GM19035 (cell line): ENCODE measurements at regions not wholly inside any gene's neighbourhood (a gene's known extent, or its start where the extent isn't known, plus 50 kb on each side); places are given as distances from the start of the nearest gene placed in this dataset.

Experiments
- ATAC-seq: cut with Tn5 transposase; IDR thresholded peaks from one replicate; pipeline ENCODE4 v1.9.1; 2021; ENCODE audit not compliant: unreplicated experiment

DNA sequence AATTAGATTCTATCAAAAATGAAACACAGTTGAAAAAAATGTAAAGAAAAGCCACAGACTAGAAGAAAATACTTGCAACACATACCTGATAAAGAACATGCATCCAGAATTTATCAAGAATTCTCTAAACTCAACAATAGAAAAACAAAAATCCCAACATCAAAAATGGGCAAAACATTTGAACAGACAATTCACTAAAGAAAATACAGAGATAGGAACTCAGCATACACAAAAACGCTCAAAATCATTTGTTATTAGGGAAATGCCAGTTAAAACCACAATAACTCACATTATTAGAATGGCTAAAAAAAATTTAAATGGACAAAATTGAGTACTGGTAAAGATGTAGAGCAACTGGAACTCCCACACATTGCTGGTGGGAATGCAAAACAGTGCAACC lies 311.0 kb upstream of the PRDM1 start:
- no peak for ATAC-seq

DNA sequence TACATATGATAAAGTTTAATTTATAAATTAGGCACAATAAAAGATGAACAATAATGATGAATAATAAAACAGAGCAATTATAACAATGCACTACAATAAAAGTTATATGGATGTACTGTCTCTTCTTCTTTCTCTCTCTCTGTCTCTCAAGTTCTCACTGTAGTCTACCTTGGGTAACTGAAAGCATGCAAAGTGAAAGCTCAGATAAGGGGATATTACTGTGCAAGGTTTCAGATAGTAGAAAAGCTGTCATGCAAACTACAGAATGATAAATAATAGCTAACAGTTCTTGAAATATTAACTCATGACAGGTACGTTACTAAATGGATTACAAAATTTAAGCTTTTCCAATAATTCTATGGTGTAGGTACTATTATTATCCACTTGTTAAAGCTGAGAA lies 311.9 kb upstream of the PRDM1 start:
- no peak for ATAC-seq

DNA sequence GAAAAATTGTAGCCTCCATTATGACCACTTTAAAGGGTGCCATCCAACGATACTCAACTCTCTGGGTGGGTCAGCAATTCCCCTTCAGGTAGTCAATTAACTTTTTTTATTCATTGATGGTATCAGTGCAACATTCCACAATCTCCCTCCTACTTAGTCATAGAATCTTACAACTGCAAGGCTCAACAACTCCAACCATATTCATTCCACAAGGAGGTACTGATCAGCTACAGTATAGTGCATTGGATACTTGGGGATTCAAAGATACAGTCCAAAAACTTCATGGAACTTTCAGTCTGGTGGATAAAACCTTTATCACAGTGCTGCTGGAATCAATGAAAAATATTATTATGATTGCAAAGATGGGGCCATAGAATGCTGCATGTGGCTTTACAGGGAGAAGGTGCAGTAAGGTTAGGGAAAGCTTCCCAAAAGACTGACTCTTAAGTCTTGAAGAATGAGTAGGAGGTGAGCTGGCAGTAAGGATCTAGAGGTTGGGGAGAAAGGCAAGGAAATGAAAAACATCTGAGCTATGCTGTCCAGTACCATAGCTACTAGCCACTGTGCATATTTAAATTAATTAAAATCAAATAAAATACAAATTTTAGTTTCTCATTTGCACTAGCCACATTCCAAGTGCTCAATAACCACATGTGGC lies 314.7 kb upstream of the PRDM1 start:
- ATAC-seq: no peak

DNA sequence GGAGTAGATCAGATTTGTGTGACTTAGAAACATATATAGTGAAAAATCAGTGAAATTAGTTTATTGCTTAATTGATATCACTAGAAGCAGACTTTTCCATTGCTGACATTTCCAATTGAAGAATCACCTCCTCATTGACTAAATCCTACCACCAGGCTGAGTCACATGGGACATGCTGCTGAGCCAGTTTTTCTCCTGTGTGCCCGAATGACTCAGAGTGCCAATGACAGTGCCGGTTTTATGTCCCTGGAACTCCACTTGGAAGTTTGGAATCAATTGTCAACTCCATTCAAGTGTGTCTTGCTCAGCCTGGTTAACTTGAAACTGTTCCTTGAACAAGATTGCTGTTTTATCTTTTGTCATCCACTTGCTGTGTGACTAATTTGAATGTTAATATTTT lies 316.1 kb upstream of the PRDM1 start:
- no peak for ATAC-seq

DNA sequence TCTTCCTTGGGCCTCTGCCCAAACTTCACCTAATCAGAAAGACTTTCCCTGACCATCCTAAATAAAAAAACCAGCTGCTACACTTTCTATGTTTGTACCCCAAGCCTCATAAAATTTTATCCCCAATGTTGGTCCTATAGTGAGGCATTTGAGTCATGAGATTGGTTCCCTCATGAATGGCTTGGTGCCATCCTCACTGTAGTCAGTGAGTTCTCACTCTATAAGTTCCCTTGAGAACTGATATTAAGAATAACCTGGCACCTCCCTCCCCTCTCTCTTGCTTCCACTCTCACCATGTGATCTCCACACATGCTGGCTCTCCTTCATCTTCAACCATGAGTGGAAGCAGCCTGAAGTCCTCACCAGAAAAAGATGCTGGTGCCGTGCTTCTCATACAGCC lies 316.9 kb upstream of the PRDM1 start:
- no peak for ATAC-seq

DNA sequence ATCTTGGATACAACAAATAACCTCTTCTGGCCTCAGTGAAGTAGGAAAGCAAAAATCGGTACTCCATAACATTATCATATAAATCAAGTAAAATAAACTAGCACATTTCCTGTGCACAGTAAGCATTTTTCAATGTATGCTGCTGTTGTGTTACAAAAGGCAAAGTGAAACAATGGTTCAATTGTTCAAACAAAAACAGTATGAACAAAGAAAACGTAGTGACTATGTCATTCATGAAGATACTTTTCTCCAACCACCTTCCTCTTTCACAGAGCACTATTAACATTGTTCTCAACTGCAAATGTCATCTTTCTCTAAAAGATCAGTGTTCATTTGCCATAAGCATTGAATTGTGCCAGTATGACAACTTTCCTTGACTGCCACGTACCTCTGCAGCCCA lies 318.6 kb upstream of the PRDM1 start:
- ATAC-seq: no peak

DNA sequence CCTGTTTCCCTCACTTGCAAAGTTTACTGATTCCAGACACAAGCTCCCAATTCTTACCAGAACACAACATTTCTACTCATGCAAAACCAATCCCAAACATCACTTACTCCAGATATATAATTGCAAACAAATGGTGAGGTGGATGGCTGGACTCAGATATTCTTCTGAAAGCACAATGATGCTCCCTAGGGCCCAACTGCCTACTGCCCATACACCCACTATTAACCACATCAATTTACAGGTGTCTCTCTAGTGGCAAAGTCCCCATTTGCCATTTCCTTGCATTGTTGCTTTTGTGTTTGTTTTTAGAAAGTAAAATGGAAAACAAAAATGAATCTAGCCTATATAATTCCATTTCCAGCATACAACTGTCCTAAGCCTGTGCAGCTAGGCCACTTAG lies 320.9 kb upstream of the PRDM1 start:
- no peak for ATAC-seq

DNA sequence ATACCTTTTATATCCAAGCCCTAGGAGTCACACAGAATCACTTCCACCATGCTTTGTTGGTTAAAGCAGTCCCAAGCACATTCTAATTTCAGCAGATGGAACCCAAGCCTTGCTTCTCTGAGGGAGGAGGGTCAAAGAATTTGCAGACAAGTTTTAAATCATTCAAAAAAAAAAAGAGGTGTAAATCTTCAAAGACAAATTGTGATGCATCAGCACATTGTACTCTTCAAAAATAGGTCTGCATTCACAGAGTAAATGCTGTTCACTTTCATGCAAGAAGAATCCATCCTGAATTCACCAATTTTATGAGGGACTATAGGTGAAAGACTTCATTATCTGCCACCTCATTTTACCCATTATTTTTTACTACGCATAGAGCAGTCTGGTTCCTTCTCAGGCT lies 321.8 kb upstream of the PRDM1 start:
- ATAC-seq: no peak

DNA sequence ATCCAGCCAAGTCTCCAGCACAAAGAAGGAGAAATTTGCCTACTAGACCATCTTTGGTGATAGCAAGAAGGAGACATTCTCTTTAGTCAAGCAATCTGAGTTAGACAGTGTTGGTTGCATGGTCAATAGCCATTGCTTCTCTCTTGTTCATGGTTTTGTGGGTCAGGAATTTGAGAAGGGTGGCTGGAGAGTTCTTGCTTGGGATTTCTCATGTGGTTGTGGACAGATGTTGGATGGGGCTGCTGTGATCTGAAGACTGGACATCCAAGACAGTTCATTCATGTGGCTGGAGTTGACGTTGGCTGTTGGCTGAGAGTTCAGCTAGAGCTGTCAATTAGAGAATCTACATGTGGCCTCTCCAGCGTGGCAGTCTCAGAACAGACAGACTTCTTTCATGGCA lies 322.3 kb upstream of the PRDM1 start:
- ATAC-seq: no peak

DNA sequence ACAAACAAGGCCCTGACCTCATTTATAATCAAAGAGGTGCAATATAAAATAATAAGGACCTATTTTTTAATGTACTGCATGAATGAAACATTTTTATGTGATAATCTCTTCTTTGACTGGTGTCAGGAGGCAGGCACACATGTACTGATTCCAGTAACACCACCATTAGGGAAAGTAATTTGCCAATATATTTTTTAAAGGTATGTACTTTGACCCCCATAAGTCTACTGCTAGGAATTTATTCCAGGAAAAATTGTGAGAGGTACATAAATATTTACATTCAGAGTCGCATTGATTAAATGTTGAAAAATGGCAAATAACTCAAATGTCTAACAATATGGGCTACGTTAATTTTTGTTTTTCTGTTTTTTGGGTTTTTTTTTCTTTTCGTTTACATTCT lies 325.4 kb upstream of the PRDM1 start:
- ATAC-seq: no peak

DNA sequence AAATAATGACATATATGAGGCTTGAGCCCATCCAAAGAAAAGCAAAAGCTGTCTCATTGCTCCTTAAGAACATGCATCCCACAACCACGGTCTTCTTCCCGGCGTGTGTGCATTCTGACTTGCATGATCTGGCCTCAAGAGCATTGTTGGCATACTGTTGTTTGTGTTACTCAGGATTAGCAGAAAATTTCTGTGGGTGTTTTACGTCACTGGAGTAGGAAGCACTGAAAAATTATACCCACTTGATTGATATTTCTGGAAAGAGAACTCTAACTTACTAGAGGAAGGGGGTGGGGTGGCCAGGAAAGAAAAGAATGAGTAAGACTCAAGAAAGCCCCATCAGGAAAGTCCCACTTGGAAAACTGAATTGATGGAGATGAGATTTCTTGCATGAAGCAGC lies 326.2 kb upstream of the PRDM1 start:
- no peak for ATAC-seq

DNA sequence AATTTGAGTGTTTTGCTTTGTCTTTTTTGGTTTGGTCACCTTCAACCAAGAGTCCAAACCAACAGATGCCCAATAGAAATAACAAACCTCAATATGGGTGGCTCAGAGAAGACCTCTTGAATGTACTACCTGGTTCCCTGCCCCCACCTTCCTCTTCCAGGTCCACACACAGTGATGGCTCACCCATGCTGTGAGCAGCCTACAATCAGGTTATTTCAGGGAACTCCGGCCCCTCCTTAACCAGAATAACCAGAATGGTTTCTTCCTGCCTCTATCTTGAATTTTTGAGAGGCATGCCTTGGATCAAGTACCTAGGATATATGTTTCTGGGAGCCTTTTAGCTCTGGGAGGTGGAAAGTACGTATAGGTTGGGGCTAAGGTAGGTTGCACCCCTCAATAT lies 327.1 kb upstream of the PRDM1 start:
- no peak for ATAC-seq

DNA sequence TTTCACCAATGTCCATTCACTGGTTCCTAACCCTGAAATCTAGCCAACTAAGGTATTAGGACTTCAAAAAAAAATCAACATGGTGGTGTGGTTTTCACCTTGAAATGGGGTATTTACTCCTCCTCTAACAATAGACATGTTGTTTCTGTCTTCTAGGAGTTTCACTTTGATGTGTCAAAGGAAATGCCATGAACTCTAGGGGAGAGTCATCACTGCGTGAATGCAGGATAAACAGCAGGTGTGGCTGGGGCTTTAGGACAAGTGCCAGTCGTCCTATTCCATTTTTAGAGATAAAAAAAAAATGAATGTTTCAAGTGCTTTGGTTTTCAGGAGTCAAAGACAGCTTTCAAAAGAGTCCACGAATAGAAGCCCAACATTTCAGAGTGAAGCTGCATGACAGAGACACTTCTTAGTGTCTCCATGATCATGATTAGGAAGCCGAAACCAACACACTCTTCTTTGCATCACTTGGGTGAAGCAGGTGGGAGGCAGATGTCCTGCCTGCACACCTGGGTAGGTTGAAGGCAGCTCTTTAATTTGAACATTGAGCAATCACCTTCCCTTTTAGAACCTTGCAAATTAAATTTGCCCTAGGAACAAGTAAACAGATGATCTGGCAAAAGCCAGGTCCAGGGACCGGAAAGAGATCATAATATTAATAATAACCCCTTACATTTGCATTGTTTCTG lies 328.5 kb upstream of the PRDM1 start:
- peak; percentile 95 for ATAC-seq

DNA sequence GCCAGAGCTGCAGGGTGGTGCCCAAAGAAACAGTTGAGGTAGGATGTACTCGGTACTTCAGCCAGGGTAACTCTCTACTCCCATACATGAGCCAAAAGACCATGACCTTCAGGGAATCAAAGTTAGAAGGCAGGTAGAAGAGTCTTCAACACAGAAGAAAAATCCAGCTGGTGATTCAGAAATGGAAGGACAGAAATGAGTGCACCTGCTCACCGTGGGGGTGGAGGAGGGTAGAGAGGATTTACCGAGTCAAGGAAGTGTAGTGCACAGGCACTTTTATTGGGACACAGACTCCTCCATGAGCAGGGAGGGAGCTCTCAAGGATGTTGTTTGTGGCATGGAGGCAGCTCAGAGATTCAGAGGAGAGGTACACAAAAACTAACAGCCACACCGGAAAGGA lies 330.3 kb upstream of the PRDM1 start:
- no peak for ATAC-seq

DNA sequence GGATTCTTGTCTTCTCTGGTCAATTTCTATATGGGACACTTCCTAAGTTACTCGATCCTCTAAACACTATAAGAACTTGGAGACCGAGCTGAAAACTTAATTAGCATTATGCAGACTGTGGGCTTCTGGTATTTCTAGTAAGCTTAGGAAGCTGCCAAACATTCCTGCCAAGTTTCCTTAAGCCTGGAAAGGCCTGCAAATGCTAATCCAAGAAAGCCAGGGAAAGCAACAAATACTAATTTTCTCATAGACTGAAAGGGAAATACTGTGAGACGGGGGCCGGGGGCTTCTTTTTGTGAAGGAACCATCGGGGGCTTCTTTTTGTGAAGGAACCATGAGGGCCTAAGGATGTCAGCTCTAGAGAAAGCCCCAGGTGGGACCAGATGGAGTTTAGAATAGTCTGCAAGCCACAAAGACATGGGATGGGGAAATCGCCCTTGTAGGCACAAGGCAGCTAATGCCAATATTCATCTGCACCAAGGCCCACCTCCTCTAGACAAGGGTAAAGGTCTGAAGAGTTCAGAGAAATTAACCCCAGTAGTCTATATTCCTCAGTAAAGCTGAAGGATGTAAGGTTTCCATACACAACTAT lies 332.4 kb upstream of the PRDM1 start:
- no peak for ATAC-seq

DNA sequence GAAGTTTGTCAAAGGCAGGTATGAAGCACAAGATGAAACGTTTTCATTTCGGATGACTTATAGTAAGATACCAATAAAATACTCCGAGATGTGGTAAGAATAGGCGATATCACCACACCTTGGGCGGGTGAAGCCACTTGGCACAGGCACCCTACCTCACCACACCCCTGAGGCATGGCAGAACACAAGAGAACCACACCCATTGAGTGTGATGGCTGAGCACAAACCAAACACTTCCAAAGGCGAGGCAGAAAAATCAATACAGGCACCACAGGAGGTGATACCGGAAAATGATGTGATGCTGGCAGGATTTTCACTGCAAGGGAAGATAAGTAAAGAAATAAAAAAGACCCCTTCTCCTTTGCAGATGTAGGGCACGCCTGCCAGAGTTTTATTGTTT lies 332.9 kb upstream of the PRDM1 start:
- ATAC-seq: no peak

DNA sequence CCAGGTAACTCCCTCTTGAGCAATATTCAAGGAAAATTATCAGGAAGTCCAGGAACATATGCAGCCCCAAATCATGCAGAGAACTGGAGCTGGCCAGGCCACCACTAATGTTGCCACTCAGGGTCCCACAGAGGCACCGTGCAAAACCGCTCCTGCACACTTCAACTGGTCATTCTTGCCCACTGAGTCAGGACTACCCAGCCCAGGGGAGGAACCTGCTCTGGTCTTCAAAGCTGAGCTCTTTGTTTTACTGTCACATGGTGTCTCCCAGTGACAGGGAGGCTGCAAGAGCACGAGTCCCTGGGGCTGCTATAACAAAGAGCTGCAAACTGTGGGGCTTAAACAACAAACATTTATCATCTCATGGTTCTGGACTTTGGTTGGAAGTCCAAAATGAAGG lies 336.0 kb upstream of the PRDM1 start:
- ATAC-seq: no peak

DNA sequence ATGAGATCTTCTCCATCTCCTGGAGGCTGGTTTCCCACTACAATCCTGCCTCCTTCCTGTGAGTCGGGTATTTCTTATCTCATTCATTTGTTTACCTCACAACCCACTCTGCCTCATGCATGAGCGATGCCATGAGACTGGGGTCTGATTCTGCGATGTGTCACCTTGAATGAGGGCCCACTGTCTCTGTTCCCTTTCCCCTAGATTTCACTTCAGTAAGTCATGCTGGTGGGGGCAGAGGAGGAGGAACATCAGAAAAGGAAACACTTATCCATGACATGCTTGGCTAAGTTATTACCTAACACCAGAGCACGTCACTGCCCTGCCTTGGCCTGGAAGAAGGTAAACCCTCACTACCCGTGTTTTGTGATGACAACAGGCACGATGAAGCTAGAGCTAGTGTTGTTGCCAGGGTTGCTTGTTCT lies 337.4 kb upstream of the PRDM1 start:
- ATAC-seq: no peak

DNA sequence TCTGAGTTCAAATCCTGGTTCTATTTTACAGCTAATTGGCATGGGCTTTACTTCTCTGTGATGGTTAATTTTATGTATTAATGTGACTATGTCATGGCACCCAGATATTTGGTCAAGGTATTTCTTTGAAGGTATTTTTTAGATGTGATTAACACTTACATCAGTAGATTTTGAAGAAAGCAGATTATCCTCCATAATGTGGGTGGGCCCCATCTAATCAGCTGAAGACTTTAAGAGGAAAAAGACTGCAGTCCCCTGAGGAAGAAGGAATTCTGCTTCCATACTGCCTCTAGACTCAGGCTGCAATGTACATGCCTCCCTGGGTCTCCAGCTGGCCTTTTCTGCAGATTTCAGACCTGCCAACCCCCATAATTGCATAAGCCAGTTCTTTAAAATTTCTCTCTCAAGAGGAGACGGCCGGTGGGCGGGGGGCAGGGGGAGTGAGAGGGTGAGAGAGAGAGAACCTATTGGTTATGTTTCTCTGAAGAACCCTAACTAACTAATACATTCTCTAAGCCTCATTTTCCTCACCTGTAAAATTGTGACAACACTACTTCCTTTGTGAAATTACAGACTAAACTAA lies 338.2 kb upstream of the PRDM1 start:
- ATAC-seq: no peak

DNA sequence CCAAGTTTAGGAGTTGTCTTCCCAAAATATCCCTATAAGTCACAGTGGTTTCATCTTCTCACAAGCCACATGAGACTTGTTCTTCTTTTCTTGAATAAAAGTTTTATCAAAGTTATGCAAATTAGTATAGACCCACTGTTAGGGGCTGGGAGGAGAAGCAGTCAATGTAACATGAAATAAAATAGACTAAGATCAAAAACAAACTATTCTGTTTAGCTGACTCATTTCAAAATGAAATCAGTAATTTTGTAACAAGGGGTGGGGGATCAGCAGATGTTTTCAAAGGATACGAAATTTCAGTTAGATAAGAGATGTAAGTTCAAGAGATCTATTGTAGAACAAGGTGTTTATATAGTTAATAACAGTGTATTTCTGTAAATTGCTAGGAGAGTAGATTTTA lies 339.6 kb upstream of the PRDM1 start:
- no peak for ATAC-seq

DNA sequence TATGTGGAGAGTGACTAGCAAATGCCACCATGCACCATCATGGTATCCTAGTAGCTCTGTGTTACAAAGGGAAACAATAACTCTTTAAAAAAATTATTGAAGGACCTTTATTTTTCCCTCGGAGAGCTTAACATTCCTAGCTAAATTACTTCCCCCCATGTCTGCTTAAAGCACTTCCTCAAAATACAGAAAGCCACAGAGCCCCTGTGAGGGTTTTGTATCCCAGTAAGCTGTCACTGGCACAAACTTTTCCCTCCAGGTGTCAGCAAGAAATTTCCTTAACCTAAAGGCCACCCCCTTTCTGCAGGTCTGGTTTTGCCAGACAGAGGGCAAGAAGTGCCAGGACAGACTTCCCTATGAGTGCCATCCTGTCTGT lies 340.0 kb upstream of the PRDM1 start:
- ATAC-seq: no peak

DNA sequence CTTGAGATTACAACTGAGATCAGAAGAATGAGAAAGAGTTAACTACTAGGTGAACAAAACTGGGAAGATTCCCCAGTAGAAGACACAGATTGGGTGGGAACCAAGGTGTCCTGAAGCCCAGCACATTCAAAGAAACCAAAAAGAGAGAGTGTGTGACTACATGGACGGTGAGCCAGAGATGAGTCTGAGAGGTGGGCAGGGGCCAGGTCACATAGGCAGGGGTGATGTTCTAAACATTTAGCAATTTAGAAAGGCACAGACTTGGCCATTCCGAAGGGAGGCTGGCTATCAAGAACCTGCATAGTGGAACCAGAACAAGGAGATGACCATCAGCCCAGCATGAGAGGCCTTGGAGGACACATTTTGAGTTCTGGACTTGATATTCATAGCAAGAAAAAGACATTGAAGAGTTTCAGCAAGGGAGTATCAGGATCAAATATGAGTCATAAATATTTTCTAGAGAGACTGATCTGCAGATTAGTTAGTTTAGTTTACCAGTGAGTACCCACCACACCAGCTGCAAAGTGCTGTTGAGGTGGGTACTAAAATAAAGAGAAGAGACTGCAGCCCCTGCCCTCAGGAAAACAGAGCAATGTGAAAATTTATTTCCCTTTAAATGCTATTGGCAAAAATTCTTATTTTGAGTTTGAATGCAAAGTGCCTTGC lies 340.5 kb upstream of the PRDM1 start:
- no peak for ATAC-seq
